GM23338 (cell line): ENCODE measurements at regions not wholly inside any gene's neighbourhood (a gene's known extent, or its start where the extent isn't known, plus 50 kb on each side); places are given as distances from the start of the nearest gene placed in this dataset.

Experiments used
- ATAC-seq: fragments of 200-7000 bp; cut with Tn5 transposase; 3 replicates; pipeline ENCODE4 v1.9.1; 2020
- DNase-seq: peaks from one replicate; pipeline ENCODE4 v3.0.0-alpha.2; 2015; ENCODE audit warnings: low spot score
- H2AFZ ChIP-seq: fragments of 200-600 bp; sonication (generic); 2 replicates; pipeline ENCODE4 v1.8.0; 2016; ENCODE audit warnings: antibody characterized with exemption, mild to moderate bottlenecking, moderate library complexity
- H3F3A ChIP-seq: fragments of 200-600 bp; sonication (generic); replicated peaks from 2 replicates; pipeline ENCODE4 v1.8.0; 2017; ENCODE audit warnings: antibody characterized with exemption, mixed run types, low read depth
- H3K27ac ChIP-seq: fragments of 200-600 bp; sonication (generic); 2 replicates; pipeline ENCODE4 v1.6.1; 2016; ENCODE audit warnings: low read depth
- H3K27me3 ChIP-seq: fragments of 200-600 bp; sonication (generic); 2 replicates; pipeline ENCODE4 v1.8.0; 2016; ENCODE audit warnings: mild to moderate bottlenecking, mixed run types, moderate library complexity; ENCODE audit not compliant: insufficient read depth
- H3K36me3 ChIP-seq: fragments of 200-600 bp; sonication (generic); 2 replicates; pipeline ENCODE4 v1.8.0; 2016; ENCODE audit warnings: mild to moderate bottlenecking; ENCODE audit not compliant: insufficient read depth
- H3K4me1 ChIP-seq: fragments of 200-600 bp; sonication (generic); 2 replicates; pipeline ENCODE4 v1.8.0; 2016; ENCODE audit warnings: mild to moderate bottlenecking, moderate library complexity; ENCODE audit not compliant: insufficient read depth
- H3K4me2 ChIP-seq: fragments of 200-600 bp; sonication (generic); 2 replicates; pipeline ENCODE4 v1.7.1; 2017; ENCODE audit warnings: mixed run types
- H3K4me3 ChIP-seq: fragments of 200-600 bp; sonication (generic); 2 replicates; pipeline ENCODE4 v1.6.1; 2016; ENCODE audit warnings: mixed run types
- H3K79me2 ChIP-seq: fragments of 200-600 bp; sonication (generic); replicated peaks from 2 replicates; pipeline ENCODE4 v1.8.0; 2017; ENCODE audit warnings: mild to moderate bottlenecking; ENCODE audit not compliant: insufficient read depth
- H3K9me2 ChIP-seq: fragments of 200-600 bp; sonication (generic); 2 replicates; pipeline ENCODE4 v1.8.0; 2017; ENCODE audit not compliant: insufficient read depth
- H4K20me1 ChIP-seq: fragments of 200-600 bp; sonication (generic); replicated peaks from 2 replicates; pipeline ENCODE4 v1.8.0; 2017; ENCODE audit warnings: mild to moderate bottlenecking; ENCODE audit not compliant: insufficient read depth
- H3K27ac Mint-ChIP-seq: 2 replicates; pipeline ENCODE4 v1.8.0; 2020; ENCODE audit warnings: inconsistent platforms, mild to moderate bottlenecking, moderate library complexity, mixed read lengths
- H3K27me3 Mint-ChIP-seq: 3 replicates; pipeline ENCODE4 v1.8.0; 2022; ENCODE audit warnings: low read depth, mild to moderate bottlenecking, moderate library complexity, mixed read lengths, inconsistent platforms; ENCODE audit not compliant: insufficient read depth, poor library complexity
- H3K36me3 Mint-ChIP-seq: 3 replicates; pipeline ENCODE4 v1.8.0; 2021; ENCODE audit warnings: low read depth, mild to moderate bottlenecking, inconsistent platforms, moderate library complexity, mixed read lengths
- H3K4me1 Mint-ChIP-seq: 3 replicates; pipeline ENCODE4 v1.8.0; 2020; ENCODE audit warnings: mild to moderate bottlenecking, inconsistent platforms, mixed read lengths
- H3K4me3 Mint-ChIP-seq: 3 replicates; pipeline ENCODE4 v1.8.0; 2021; ENCODE audit warnings: moderate library complexity, mild to moderate bottlenecking, inconsistent platforms, mixed read lengths
- H3K9me3 Mint-ChIP-seq: 3 replicates; pipeline ENCODE4 v1.8.0; 2020; ENCODE audit warnings: moderate library complexity, mild to moderate bottlenecking, inconsistent platforms, mixed read lengths
- CREB1 ChIP-seq: fragments of 250-450 bp; sonication (Bioruptor Pico); IDR thresholded peaks from 2 replicates; pipeline ENCODE4 v1.5.0; 2020; ENCODE audit warnings: low read depth, mild to moderate bottlenecking, moderate library complexity
- EZH2 ChIP-seq: fragments of 200-600 bp; sonication (generic); IDR thresholded peaks from one replicate; pipeline ENCODE4 v1.8.0; 2017; ENCODE audit warnings: antibody characterized with exemption, mild to moderate bottlenecking, low read depth; ENCODE audit not compliant: unreplicated experiment
- EZH2phosphoT487 ChIP-seq: fragments of 200-600 bp; sonication (generic); IDR thresholded peaks from one replicate; pipeline ENCODE4 v1.8.1; 2018; ENCODE audit warnings: antibody characterized with exemption; ENCODE audit not compliant: unreplicated experiment
- JUNB ChIP-seq: IDR thresholded peaks from one replicate; pipeline ENCODE4 v1.6.1; 2016; ENCODE audit warnings: antibody characterized with exemption; ENCODE audit not compliant: unreplicated experiment
- NANOG ChIP-seq: IDR thresholded peaks from 2 replicates; pipeline ENCODE4 v1.6.1; 2016; ENCODE audit warnings: antibody characterized with exemption, borderline replicate concordance
- POLR2AphosphoS5 ChIP-seq: IDR thresholded peaks from 2 replicates; pipeline ENCODE4 v1.6.1; 2016; ENCODE audit warnings: antibody characterized with exemption, low read depth
- STAT1 ChIP-seq: IDR thresholded peaks from one replicate; pipeline ENCODE4 v1.6.1; 2016; ENCODE audit warnings: antibody characterized with exemption; ENCODE audit not compliant: unreplicated experiment
- ZNF114 ChIP-seq: fragments of 250-450 bp; sonication (Bioruptor Pico); IDR thresholded peaks from 2 replicates; pipeline ENCODE4 v1.5.0; 2020; ENCODE audit warnings: mild to moderate bottlenecking, moderate library complexity
- ZNF331 ChIP-seq: fragments of 250-450 bp; sonication (Bioruptor Pico); IDR thresholded peaks from 2 replicates; pipeline ENCODE4 v1.5.0; 2020; ENCODE audit warnings: low read depth, mild to moderate bottlenecking, moderate library complexity
- TF ChIP-seq, protein P1 (sequence below): IDR thresholded peaks from one replicate; pipeline ENCODE4 v1.6.1; 2018; ENCODE audit warnings: antibody characterized with exemption; ENCODE audit not compliant: unreplicated experiment
- TF ChIP-seq, protein P2 (sequence below), 2 experiments: fragments of 200-600 bp in 1 of 2; sonication (generic) in 1 of 2; conservative IDR thresholded peaks; 2 replicates each; pipeline versions ENCODE4 v1.5.1 to v1.6.1; 2016 to 2017; ENCODE audit warnings: antibody characterized with exemption in 2 of 2, low read depth in 2 of 2, mild to moderate bottlenecking in 2 of 2, moderate library complexity in 1 of 2
- TF ChIP-seq, protein P3 (sequence below): fragments of 250-450 bp; sonication (Bioruptor Pico); IDR thresholded peaks from 2 replicates; pipeline ENCODE4 v1.5.0; 2020; ENCODE audit warnings: mild to moderate bottlenecking, moderate library complexity
- TF ChIP-seq, protein P4 (sequence below): IDR thresholded peaks from 2 replicates; pipeline ENCODE4 v1.6.1; 2016; ENCODE audit warnings: antibody characterized with exemption

DNA sequence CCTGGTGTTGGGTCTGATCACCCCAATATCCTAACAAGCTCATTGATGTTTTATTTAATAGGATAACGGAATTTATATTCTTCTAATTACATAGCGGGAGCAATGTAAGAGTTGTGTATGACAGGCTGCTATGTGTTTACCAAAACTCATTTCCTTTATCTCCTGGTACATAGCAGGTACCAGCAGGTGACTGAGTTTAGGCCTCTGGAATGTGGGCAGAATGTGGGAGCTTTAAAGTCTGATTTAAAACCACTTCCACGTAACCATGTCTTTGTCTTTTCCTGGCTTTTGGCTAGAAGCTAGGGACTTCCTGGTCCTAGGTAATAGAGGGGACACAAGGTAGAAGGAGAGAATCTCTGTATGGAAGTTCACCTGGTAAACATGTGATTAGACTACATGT, 504.6 kb upstream of the SYNCRIP start:
- H3K27me3 ChIP-seq: 0 out of 2 replicates have a peak, but pooled peaks cover 10% of the 10 kb centered on the region
- no peaks in the 10 kb centered on the region for H4K20me1 ChIP-seq
- DNase-seq: no peak

More for the DNA sequence above, 504.6 kb upstream of the SYNCRIP start:
- H2AFZ ChIP-seq: no peak overlapping the region
- TF ChIP-seq, protein P1, sequence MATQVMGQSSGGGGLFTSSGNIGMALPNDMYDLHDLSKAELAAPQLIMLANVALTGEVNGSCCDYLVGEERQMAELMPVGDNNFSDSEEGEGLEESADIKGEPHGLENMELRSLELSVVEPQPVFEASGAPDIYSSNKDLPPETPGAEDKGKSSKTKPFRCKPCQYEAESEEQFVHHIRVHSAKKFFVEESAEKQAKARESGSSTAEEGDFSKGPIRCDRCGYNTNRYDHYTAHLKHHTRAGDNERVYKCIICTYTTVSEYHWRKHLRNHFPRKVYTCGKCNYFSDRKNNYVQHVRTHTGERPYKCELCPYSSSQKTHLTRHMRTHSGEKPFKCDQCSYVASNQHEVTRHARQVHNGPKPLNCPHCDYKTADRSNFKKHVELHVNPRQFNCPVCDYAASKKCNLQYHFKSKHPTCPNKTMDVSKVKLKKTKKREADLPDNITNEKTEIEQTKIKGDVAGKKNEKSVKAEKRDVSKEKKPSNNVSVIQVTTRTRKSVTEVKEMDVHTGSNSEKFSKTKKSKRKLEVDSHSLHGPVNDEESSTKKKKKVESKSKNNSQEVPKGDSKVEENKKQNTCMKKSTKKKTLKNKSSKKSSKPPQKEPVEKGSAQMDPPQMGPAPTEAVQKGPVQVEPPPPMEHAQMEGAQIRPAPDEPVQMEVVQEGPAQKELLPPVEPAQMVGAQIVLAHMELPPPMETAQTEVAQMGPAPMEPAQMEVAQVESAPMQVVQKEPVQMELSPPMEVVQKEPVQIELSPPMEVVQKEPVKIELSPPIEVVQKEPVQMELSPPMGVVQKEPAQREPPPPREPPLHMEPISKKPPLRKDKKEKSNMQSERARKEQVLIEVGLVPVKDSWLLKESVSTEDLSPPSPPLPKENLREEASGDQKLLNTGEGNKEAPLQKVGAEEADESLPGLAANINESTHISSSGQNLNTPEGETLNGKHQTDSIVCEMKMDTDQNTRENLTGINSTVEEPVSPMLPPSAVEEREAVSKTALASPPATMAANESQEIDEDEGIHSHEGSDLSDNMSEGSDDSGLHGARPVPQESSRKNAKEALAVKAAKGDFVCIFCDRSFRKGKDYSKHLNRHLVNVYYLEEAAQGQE: no peak
- TF ChIP-seq NANOG: no peak
- TF ChIP-seq CREB1 (CRISPR knock-in tag): no peak
- no peak for TF ChIP-seq STAT1
- TF ChIP-seq, protein P2, sequence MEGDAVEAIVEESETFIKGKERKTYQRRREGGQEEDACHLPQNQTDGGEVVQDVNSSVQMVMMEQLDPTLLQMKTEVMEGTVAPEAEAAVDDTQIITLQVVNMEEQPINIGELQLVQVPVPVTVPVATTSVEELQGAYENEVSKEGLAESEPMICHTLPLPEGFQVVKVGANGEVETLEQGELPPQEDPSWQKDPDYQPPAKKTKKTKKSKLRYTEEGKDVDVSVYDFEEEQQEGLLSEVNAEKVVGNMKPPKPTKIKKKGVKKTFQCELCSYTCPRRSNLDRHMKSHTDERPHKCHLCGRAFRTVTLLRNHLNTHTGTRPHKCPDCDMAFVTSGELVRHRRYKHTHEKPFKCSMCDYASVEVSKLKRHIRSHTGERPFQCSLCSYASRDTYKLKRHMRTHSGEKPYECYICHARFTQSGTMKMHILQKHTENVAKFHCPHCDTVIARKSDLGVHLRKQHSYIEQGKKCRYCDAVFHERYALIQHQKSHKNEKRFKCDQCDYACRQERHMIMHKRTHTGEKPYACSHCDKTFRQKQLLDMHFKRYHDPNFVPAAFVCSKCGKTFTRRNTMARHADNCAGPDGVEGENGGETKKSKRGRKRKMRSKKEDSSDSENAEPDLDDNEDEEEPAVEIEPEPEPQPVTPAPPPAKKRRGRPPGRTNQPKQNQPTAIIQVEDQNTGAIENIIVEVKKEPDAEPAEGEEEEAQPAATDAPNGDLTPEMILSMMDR (conservative IDR thresholded peaks at IDR 0.05; ENCODE audit: low read depth in 2 of 2): no peak
- TF ChIP-seq EZH2: no peak
- TF ChIP-seq ZNF114 (CRISPR knock-in tag): no peak
- no peak for TF ChIP-seq ZNF331 (CRISPR knock-in tag)
- no peak for TF ChIP-seq JUNB
- TF ChIP-seq, protein P3, sequence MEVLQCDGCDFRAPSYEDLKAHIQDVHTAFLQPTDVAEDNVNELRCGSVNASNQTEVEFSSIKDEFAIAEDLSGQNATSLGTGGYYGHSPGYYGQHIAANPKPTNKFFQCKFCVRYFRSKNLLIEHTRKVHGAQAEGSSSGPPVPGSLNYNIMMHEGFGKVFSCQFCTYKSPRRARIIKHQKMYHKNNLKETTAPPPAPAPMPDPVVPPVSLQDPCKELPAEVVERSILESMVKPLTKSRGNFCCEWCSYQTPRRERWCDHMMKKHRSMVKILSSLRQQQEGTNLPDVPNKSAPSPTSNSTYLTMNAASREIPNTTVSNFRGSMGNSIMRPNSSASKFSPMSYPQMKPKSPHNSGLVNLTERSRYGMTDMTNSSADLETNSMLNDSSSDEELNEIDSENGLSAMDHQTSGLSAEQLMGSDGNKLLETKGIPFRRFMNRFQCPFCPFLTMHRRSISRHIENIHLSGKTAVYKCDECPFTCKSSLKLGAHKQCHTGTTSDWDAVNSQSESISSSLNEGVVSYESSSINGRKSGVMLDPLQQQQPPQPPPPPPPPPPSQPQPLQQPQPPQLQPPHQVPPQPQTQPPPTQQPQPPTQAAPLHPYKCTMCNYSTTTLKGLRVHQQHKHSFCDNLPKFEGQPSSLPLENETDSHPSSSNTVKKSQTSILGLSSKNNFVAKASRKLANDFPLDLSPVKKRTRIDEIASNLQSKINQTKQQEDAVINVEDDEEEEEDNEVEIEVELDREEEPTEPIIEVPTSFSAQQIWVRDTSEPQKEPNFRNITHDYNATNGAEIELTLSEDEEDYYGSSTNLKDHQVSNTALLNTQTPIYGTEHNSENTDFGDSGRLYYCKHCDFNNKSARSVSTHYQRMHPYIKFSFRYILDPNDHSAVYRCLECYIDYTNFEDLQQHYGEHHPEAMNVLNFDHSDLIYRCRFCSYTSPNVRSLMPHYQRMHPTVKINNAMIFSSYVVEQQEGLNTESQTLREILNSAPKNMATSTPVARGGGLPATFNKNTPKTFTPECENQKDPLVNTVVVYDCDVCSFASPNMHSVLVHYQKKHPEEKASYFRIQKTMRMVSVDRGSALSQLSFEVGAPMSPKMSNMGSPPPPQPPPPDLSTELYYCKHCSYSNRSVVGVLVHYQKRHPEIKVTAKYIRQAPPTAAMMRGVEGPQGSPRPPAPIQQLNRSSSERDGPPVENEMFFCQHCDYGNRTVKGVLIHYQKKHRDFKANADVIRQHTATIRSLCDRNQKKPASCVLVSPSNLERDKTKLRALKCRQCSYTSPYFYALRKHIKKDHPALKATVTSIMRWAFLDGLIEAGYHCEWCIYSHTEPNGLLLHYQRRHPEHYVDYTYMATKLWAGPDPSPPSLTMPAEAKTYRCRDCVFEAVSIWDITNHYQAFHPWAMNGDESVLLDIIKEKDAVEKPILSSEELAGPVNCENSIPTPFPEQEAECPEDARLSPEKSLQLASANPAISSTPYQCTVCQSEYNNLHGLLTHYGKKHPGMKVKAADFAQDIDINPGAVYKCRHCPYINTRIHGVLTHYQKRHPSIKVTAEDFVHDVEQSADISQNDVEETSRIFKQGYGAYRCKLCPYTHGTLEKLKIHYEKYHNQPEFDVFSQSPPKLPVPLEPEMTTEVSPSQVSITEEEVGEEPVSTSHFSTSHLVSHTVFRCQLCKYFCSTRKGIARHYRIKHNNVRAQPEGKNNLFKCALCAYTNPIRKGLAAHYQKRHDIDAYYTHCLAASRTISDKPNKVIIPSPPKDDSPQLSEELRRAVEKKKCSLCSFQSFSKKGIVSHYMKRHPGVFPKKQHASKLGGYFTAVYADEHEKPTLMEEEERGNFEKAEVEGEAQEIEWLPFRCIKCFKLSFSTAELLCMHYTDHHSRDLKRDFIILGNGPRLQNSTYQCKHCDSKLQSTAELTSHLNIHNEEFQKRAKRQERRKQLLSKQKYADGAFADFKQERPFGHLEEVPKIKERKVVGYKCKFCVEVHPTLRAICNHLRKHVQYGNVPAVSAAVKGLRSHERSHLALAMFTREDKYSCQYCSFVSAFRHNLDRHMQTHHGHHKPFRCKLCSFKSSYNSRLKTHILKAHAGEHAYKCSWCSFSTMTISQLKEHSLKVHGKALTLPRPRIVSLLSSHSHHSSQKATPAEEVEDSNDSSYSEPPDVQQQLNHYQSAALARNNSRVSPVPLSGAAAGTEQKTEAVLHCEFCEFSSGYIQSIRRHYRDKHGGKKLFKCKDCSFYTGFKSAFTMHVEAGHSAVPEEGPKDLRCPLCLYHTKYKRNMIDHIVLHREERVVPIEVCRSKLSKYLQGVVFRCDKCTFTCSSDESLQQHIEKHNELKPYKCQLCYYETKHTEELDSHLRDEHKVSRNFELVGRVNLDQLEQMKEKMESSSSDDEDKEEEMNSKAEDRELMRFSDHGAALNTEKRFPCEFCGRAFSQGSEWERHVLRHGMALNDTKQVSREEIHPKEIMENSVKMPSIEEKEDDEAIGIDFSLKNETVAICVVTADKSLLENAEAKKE (CRISPR knock-in tag): no peak
- no peak for TF ChIP-seq EZH2phosphoT487
- no peak for TF ChIP-seq POLR2AphosphoS5
- TF ChIP-seq, protein P4, sequence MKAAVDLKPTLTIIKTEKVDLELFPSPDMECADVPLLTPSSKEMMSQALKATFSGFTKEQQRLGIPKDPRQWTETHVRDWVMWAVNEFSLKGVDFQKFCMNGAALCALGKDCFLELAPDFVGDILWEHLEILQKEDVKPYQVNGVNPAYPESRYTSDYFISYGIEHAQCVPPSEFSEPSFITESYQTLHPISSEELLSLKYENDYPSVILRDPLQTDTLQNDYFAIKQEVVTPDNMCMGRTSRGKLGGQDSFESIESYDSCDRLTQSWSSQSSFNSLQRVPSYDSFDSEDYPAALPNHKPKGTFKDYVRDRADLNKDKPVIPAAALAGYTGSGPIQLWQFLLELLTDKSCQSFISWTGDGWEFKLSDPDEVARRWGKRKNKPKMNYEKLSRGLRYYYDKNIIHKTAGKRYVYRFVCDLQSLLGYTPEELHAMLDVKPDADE: no peak
- H3K4me3 Mint-ChIP-seq: no peak overlapping the region
- ATAC-seq: no peak
- H3K36me3 Mint-ChIP-seq: no peaks in the 10 kb centered on the region
- peaks cover 3% of the 10 kb centered on the region; the same call in 2 of the 3 replicates for H3K9me3 Mint-ChIP-seq
- no peak overlapping the region for H3K27ac ChIP-seq
- no peak overlapping the region for H3K27ac Mint-ChIP-seq
- peaks cover 4% of the 10 kb centered on the region for H3K27me3 Mint-ChIP-seq
- H3K4me3 ChIP-seq: no peak overlapping the region
- H3K36me3 ChIP-seq: no peaks in the 10 kb centered on the region
- H3K4me1 Mint-ChIP-seq: peaks cover 8% of the 10 kb centered on the region
- H3K4me2 ChIP-seq: no peak overlapping the region
- H3K4me1 ChIP-seq: peaks cover 2% of the 10 kb centered on the region; the same call in 1 of the 2 replicates
- peaks cover under 1% of the 10 kb centered on the region; the same call in 1 of the 2 replicates for H3K9me2 ChIP-seq
- H3F3A ChIP-seq: no peaks in the 10 kb centered on the region
- no peaks in the 10 kb centered on the region for H3K79me2 ChIP-seq
